DND-41 (cell line): ENCODE measurements at regions not wholly inside any gene's neighbourhood (a gene's known extent, or its start where the extent isn't known, plus 50 kb on each side); places are given as distances from the start of the nearest gene placed in this dataset.

Experiments
- ATAC-seq: fragments of 200-7000 bp; cut with Tn5 transposase; 3 replicates; pipeline ENCODE4 v1.9.1; 2021; ENCODE audit warnings: low read depth; ENCODE audit not compliant: insufficient read depth
- DNase-seq: peaks from one replicate; pipeline ENCODE4 v3.0.0-alpha.2; 2020
- H2AFZ ChIP-seq: 2 replicates; pipeline ENCODE4 v1.6.0; 2012; ENCODE audit warnings: low read depth, low read length
- H3K27ac ChIP-seq: 2 replicates; pipeline ENCODE4 v1.5.1; 2012; ENCODE audit warnings: low read length, inconsistent platforms
- H3K27me3 ChIP-seq: fragments of 200-600 bp; sonication (generic); 2 replicates; pipeline ENCODE4 v1.6.0; 2012; ENCODE audit warnings: low read length, mild to moderate bottlenecking, inconsistent platforms; ENCODE audit not compliant: insufficient read depth, poor library complexity
- H3K36me3 ChIP-seq: 2 replicates; pipeline ENCODE4 v1.5.1; 2012; ENCODE audit warnings: low read length, inconsistent platforms; ENCODE audit not compliant: insufficient read depth
- H3K4me1 ChIP-seq: 2 replicates; pipeline ENCODE4 v1.5.1; 2012; ENCODE audit warnings: mild to moderate bottlenecking, low read length; ENCODE audit not compliant: insufficient read depth
- H3K4me2 ChIP-seq: 2 replicates; pipeline ENCODE4 v1.6.0; 2012; ENCODE audit warnings: mild to moderate bottlenecking, moderate library complexity, low read length, inconsistent platforms; ENCODE audit not compliant: insufficient read depth
- H3K4me3 ChIP-seq, 2 experiments: fragments of 200-600 bp in 1 of 2; shearing (Covaris generic) in 1 of 2; 2 replicates each; pipeline ENCODE4 v1.5.1; 2012 to 2016; ENCODE audit warnings: inconsistent platforms in 2 of 2, low read length in 2 of 2, mild to moderate bottlenecking in 2 of 2, low read depth in 1 of 2, moderate library complexity in 1 of 2
- H3K79me2 ChIP-seq: 2 replicates; pipeline ENCODE4 v1.6.0; 2012; ENCODE audit warnings: low read length, inconsistent platforms; ENCODE audit not compliant: insufficient read depth
- H3K9ac ChIP-seq: 2 replicates; pipeline ENCODE4 v1.6.0; 2012; ENCODE audit warnings: low read depth, mild to moderate bottlenecking, inconsistent platforms, low read length, moderate library complexity
- H3K9me3 ChIP-seq: 2 replicates; pipeline ENCODE4 v1.5.1; 2012; ENCODE audit warnings: low read length, moderate library complexity, mild to moderate bottlenecking, inconsistent platforms; ENCODE audit not compliant: insufficient read depth, severe bottlenecking
- H4K20me1 ChIP-seq: 2 replicates; pipeline ENCODE4 v1.6.0; 2012; ENCODE audit warnings: low read length; ENCODE audit not compliant: insufficient read depth
- EZH2 ChIP-seq: IDR thresholded peaks from 3 replicates; pipeline ENCODE4 v1.6.1; 2012; ENCODE audit warnings: borderline replicate concordance, low read depth, mild to moderate bottlenecking, moderate library complexity, low read length, inconsistent platforms; ENCODE audit not compliant: severe bottlenecking
- TF ChIP-seq, protein P1 (sequence below): IDR thresholded peaks from 2 replicates; pipeline ENCODE4 v1.5.1; 2012; ENCODE audit warnings: borderline replicate concordance, low read length, moderate library complexity, mild to moderate bottlenecking; ENCODE audit not compliant: poor library complexity, severe bottlenecking; ENCODE audit errors: extremely low read depth

DNA sequence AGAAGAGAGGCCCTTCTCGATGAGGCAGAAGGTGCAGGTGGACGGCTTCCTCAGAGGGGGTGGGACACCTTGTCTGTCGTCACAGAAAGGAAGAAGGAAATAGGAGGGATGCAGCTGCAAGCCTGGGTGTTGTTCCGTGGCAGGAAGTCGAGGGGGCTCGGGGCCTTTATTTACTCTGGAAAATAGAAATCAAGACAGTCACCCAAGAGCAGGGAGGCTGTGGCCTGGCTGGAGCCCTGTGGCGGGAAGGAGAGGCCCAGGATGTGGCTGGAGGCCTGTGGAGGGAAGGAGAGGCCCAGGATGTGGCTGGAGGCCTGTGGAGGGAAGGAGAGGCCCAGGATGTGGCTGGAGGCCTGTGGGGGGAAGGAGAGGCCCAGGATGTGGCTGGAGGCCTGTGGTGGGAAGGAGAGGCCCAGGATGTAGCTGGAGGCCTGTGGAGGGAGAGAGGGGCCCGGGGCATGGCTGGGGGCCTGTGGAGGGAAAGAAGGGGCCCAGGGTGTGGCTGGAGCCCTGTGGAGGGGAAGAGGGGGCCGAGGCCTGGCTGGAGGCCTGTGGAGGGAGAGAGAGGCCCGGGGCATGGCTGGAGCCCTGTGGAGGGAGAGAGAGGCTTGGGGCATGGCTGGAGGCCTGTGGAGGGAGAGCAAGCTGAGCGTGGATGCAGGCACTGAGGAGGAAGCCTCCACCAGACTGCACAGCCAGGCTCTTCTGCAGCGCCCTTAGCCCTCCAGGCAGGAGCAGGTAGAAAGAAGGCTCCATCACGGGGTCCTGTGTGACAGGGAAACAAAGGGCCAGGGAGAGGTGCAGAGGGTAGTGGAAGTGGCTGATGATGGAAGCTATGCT lies 97.3 kb upstream of the SFMBT2 start:
- no peaks in the 10 kb centered on the region for H3K79me2 ChIP-seq
- ATAC-seq: peak; percentile 80
- DNase-seq: peak; percentile 95
- H3K9ac ChIP-seq: peak overlapping the region; percentile 56
- H2AFZ ChIP-seq: peak overlapping the region; percentile 37
- peaks cover 21% of the 10 kb centered on the region for H3K9me3 ChIP-seq
- H3K4me1 ChIP-seq: peaks cover 60% of the 10 kb centered on the region
- H3K4me3 ChIP-seq: no peak overlapping the region; a peak in 1 of 4 replicates
- H3K27ac ChIP-seq: peak overlapping the region; percentile 97
- peak overlapping the region; percentile 29 for H3K4me2 ChIP-seq
- H4K20me1 ChIP-seq: no peaks in the 10 kb centered on the region
- H3K36me3 ChIP-seq: no peaks in the 10 kb centered on the region
- no peaks in the 10 kb centered on the region for H3K27me3 ChIP-seq
- TF ChIP-seq, protein P1, sequence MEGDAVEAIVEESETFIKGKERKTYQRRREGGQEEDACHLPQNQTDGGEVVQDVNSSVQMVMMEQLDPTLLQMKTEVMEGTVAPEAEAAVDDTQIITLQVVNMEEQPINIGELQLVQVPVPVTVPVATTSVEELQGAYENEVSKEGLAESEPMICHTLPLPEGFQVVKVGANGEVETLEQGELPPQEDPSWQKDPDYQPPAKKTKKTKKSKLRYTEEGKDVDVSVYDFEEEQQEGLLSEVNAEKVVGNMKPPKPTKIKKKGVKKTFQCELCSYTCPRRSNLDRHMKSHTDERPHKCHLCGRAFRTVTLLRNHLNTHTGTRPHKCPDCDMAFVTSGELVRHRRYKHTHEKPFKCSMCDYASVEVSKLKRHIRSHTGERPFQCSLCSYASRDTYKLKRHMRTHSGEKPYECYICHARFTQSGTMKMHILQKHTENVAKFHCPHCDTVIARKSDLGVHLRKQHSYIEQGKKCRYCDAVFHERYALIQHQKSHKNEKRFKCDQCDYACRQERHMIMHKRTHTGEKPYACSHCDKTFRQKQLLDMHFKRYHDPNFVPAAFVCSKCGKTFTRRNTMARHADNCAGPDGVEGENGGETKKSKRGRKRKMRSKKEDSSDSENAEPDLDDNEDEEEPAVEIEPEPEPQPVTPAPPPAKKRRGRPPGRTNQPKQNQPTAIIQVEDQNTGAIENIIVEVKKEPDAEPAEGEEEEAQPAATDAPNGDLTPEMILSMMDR: no peak
- no peak for TF ChIP-seq EZH2

DNA sequence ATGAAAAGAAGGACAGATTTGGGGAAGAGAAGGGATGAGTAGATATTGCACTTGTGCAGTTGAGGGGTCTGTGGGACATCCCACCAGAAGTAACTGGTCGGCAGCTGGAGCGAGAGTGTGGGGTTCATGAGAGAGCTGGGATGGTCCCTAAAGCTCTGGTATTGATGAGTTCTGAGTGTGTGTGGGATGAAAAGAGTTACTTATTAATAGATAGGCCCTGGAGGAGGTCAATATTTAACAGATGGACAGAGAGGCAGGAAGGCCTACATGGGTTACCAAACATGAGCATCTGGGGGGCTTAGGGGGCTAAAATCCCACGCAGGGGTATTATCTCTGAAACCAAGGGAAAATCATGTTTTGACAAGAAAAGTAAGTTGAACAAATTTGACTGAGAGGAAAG lies 95.7 kb upstream of the SFMBT2 start:
- Histone ChIP-seq H3K9me3 (peaks cover 17% of the 10 kb centered on the region), H3K27me3 (no peaks in the 10 kb centered on the region), H3K36me3 (no peaks in the 10 kb centered on the region), H3K79me2 (no peaks in the 10 kb centered on the region), H3K4me3 (no peak overlapping the region), H3K4me2 (peak overlapping the region; percentile 12; the same call in 1 of the 2 replicates), H2AFZ (no peak overlapping the region), H4K20me1 (no peaks in the 10 kb centered on the region), H3K27ac (peak overlapping the region; percentile 97), H3K9ac (peak overlapping the region; percentile 56), H3K4me1 (peaks cover 44% of the 10 kb centered on the region)
- ATAC-seq: no peak
- DNase-seq: no peak
- no peak for TF ChIP-seq EZH2
- TF ChIP-seq, protein P1: no peak

DNA sequence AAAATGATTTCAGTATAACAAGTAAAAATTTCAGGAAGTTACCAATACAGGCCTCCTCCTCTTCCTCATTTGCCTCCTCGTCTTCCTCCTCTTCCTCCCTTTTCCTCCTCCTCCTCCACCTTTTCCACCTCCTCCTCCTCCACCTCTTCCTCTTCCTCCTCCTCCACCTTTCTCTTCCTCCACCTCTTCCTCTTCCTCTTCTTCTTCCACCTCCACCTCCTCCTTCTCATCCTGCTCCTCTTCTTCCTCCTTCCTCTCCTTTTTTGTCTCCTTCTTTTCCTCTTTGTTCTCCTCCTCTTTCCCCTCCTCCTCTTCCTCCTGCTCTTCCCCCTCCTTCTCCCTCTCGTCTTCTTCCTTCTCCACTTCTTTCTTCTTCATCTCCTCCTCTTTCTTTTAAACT lies 94.4 kb upstream of the SFMBT2 start:
- H3K4me1 ChIP-seq: peaks cover 50% of the 10 kb centered on the region

More for the DNA sequence above, 94.4 kb upstream of the SFMBT2 start:
- Histone ChIP-seq H3K27ac (peak overlapping the region; percentile 97), H3K4me2 (no peak overlapping the region), H3K9ac (no peak overlapping the region), H3K4me3 (no peak overlapping the region), H3K36me3 (no peaks in the 10 kb centered on the region), H3K9me3 (peaks cover 10% of the 10 kb centered on the region), H3K79me2 (no peaks in the 10 kb centered on the region), H3K27me3 (no peaks in the 10 kb centered on the region), H4K20me1 (no peaks in the 10 kb centered on the region), H2AFZ (0 out of 2 replicates have a peak overlapping the region, but pooled peaks have one; percentile 10)
- no peak for TF ChIP-seq EZH2
- TF ChIP-seq, protein P1: no peak
- ATAC-seq: no peak
- DNase-seq: no peak
